ENCODE measurements at regions not wholly inside any gene's neighbourhood (a gene's known extent, or its start where the extent isn't known, plus 50 kb on each side); places are given as distances from the start of the nearest gene placed in this dataset.

DNA sequence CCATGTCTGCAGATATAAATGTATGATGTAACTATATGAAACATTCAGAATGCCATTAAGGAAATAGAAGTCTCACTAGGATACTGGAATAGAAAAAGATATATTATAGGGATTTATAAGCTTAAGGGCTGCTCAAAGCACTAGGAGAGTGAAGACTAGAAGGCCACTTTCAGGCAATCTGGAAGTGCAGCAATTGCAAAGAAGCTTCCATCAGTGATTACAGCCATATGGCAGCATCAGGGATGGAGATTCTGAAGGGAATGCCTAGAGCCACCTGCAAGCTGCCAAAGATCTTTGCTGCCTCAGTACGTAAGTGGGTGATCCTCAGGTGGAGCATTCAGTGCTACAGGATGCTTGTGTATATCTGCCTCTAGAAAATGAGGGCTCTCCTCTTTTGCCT is 796.2 kb upstream of the EPHA7 start:
- no TSS peak for BruUV-seq (replicated peaks)
- intact Hi-C loops (cut with micrococcal nuclease; ENCODE audit: unreplicated experiment) (no loop called here), in situ Hi-C loops (cut with HindIII; ENCODE audit: low pct_unique_long_range_greater_than_20kb, low sequenced_read_pairs) (no loop called here)
- Histone ChIP-seq H3K9me3 (ENCODE audit: control insufficient read depth, insufficient read depth, low read depth, low read length) (no peaks in the 10 kb centered on the region), H3K4me3 (ENCODE audit: low read depth in 2 of 2, low read length in 2 of 2) (no peak overlapping the region), H3K27me3 (ENCODE audit: control insufficient read depth, insufficient read depth, low read length) (no peaks in the 10 kb centered on the region), H3K4me1 (ENCODE audit: control insufficient read depth, insufficient read depth, low read length) (no peaks in the 10 kb centered on the region), H3K27ac (ENCODE audit: low read length) (no peak overlapping the region), H3K36me3 (ENCODE audit: control insufficient read depth, insufficient read depth, low read length) (no peaks in the 10 kb centered on the region; the same call in 1 of the 2 replicates)
- ChIA-PET CTCF (no interaction called here), POLR2A (no interaction called here)
- DNase-seq (ENCODE audit: low read depth, low spot score) (no peak), ATAC-seq (no peak)
- TF ChIP-seq, protein P1, sequence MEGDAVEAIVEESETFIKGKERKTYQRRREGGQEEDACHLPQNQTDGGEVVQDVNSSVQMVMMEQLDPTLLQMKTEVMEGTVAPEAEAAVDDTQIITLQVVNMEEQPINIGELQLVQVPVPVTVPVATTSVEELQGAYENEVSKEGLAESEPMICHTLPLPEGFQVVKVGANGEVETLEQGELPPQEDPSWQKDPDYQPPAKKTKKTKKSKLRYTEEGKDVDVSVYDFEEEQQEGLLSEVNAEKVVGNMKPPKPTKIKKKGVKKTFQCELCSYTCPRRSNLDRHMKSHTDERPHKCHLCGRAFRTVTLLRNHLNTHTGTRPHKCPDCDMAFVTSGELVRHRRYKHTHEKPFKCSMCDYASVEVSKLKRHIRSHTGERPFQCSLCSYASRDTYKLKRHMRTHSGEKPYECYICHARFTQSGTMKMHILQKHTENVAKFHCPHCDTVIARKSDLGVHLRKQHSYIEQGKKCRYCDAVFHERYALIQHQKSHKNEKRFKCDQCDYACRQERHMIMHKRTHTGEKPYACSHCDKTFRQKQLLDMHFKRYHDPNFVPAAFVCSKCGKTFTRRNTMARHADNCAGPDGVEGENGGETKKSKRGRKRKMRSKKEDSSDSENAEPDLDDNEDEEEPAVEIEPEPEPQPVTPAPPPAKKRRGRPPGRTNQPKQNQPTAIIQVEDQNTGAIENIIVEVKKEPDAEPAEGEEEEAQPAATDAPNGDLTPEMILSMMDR (IDR thresholded peaks at IDR 0.05): no peak
- no peak for TF ChIP-seq SIN3A (IDR thresholded peaks at IDR 0.05; ENCODE audit: borderline replicate concordance, insufficient read depth, low read depth, low read length)
- no peak for TF ChIP-seq POLR2AphosphoS5 (IDR thresholded peaks at IDR 0.05; ENCODE audit: low read depth, low read length)
- no peak for TF ChIP-seq TCF7L2 (IDR thresholded peaks at IDR 0.05; ENCODE audit: low read depth, low read length)
- TF ChIP-seq, protein P2, sequence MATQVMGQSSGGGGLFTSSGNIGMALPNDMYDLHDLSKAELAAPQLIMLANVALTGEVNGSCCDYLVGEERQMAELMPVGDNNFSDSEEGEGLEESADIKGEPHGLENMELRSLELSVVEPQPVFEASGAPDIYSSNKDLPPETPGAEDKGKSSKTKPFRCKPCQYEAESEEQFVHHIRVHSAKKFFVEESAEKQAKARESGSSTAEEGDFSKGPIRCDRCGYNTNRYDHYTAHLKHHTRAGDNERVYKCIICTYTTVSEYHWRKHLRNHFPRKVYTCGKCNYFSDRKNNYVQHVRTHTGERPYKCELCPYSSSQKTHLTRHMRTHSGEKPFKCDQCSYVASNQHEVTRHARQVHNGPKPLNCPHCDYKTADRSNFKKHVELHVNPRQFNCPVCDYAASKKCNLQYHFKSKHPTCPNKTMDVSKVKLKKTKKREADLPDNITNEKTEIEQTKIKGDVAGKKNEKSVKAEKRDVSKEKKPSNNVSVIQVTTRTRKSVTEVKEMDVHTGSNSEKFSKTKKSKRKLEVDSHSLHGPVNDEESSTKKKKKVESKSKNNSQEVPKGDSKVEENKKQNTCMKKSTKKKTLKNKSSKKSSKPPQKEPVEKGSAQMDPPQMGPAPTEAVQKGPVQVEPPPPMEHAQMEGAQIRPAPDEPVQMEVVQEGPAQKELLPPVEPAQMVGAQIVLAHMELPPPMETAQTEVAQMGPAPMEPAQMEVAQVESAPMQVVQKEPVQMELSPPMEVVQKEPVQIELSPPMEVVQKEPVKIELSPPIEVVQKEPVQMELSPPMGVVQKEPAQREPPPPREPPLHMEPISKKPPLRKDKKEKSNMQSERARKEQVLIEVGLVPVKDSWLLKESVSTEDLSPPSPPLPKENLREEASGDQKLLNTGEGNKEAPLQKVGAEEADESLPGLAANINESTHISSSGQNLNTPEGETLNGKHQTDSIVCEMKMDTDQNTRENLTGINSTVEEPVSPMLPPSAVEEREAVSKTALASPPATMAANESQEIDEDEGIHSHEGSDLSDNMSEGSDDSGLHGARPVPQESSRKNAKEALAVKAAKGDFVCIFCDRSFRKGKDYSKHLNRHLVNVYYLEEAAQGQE (IDR thresholded peaks at IDR 0.05; ENCODE audit: insufficient read depth in 1 of 2, low read depth in 2 of 2, low read length in 1 of 2): no peak

DNA sequence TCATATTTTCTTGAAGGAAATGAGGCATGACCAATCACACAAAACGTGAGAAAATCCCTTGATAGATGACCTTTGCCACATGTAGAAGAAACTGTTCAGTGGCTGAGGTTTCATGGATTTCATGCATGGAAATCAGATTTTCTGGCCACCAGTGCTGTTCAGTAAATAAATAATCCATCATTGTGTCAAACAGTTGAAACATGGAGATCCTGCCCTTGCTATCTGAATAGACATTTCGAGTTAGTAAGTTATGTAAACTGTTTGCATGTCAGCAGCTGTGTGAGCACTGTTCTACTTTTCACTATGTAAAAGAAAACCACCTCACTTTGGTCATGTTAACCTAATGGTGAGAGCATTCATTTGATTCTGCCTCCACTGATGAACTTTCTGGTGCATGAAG is 793.9 kb upstream of the EPHA7 start:
- intact Hi-C loops (cut with micrococcal nuclease; ENCODE audit: unreplicated experiment) (no loop called here), in situ Hi-C loops (cut with HindIII; ENCODE audit: low pct_unique_long_range_greater_than_20kb, low sequenced_read_pairs) (no loop called here)
- CTCF ChIA-PET: no interaction called here
- Histone ChIP-seq H3K9me3 (ENCODE audit: control insufficient read depth, insufficient read depth, low read depth, low read length) (no peaks in the 10 kb centered on the region), H3K27ac (ENCODE audit: low read length) (no peak overlapping the region), H3K36me3 (ENCODE audit: control insufficient read depth, insufficient read depth, low read length) (no peaks in the 10 kb centered on the region; the same call in 1 of the 2 replicates), H3K4me3 (ENCODE audit: low read depth in 2 of 2, low read length in 2 of 2) (no peak overlapping the region), H3K27me3 (ENCODE audit: control insufficient read depth, insufficient read depth, low read length) (no peaks in the 10 kb centered on the region), H3K4me1 (ENCODE audit: control insufficient read depth, insufficient read depth, low read length) (no peaks in the 10 kb centered on the region)
- TF ChIP-seq TCF7L2 (IDR thresholded peaks at IDR 0.05; ENCODE audit: low read depth, low read length) (no peak), POLR2AphosphoS5 (IDR thresholded peaks at IDR 0.05; ENCODE audit: low read depth, low read length) (no peak)
- ATAC-seq: no peak
- POLR2A ChIA-PET: no interaction called here
- no TSS peak for BruUV-seq (replicated peaks)
- DNase-seq (ENCODE audit: low read depth, low spot score): no peak

DNA sequence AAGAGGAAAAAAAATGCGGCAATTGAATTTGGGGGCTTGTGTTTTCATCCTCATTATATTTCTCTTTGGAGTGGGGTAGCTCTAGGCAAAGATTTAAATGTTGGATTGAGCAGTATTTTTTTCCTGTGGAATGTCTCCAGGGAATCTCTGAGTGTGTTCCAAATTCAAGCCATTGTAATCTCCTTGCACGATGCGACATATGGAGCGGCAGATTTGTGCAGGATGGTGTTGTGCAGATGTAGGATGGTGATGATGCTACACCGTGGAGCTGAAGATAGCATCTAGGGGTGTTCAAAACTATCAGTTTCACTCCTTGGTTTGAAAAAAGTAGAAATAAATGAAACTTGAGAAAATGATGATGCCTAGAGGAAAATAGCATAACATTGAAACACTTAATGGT is 777.5 kb upstream of the EPHA7 start:
- intact Hi-C loops (cut with micrococcal nuclease; ENCODE audit: unreplicated experiment) (no loop called here), in situ Hi-C loops (cut with HindIII; ENCODE audit: low pct_unique_long_range_greater_than_20kb, low sequenced_read_pairs) (no loop called here)
- DNase-seq (ENCODE audit: low read depth, low spot score) (no peak), ATAC-seq (no peak)
- Histone ChIP-seq H3K4me1 (ENCODE audit: control insufficient read depth, insufficient read depth, low read length) (no peaks in the 10 kb centered on the region), H3K9me3 (ENCODE audit: control insufficient read depth, insufficient read depth, low read depth, low read length) (no peaks in the 10 kb centered on the region), H3K36me3 (ENCODE audit: control insufficient read depth, insufficient read depth, low read length) (no peaks in the 10 kb centered on the region), H3K4me3 (ENCODE audit: low read depth in 2 of 2, low read length in 2 of 2) (no peak overlapping the region), H3K27me3 (ENCODE audit: control insufficient read depth, insufficient read depth, low read length) (no peaks in the 10 kb centered on the region), H3K27ac (ENCODE audit: low read length) (no peak overlapping the region)
- TF ChIP-seq, protein P1 (IDR thresholded peaks at IDR 0.05): no peak
- TF ChIP-seq, protein P2 (IDR thresholded peaks at IDR 0.05; ENCODE audit: insufficient read depth in 1 of 2, low read depth in 2 of 2, low read length in 1 of 2): no peak
- no peak for TF ChIP-seq TCF7L2 (IDR thresholded peaks at IDR 0.05; ENCODE audit: low read depth, low read length)
- ChIA-PET CTCF (no interaction called here), POLR2A (no interaction called here)
- no TSS peak for BruUV-seq (replicated peaks)
